GM13976 (cell line): ENCODE measurements at regions not wholly inside any gene's neighbourhood (a gene's known extent, or its start where the extent isn't known, plus 50 kb on each side); places are given as distances from the start of the nearest gene placed in this dataset.
"Not testable (repeated sequence)": the region's sequence is repeated elsewhere in the genome, so short reads cannot be mapped to it uniquely, and the experiment has no call there.

Experiments used
- DNase-seq: peaks from one replicate; pipeline ENCODE4 v3.0.0; 2012; ENCODE audit warnings: low spot score
- CTCF ChIP-seq: IDR thresholded peaks from 2 replicates; pipeline ENCODE4 v1.5.1; 2012; ENCODE audit warnings: borderline replicate concordance, mild to moderate bottlenecking; ENCODE audit not compliant: insufficient read depth; ENCODE audit errors: extremely low read depth, missing control alignments, control extremely low read depth
- in situ Hi-C: fragments of 300-500 bp; cut with MboI; formaldehyde crosslinking; loops from one replicate; pipeline ENCODE4 v1.12.0; 2022; ENCODE audit warnings: low sequenced_read_pairs, mixed read lengths, inconsistent platforms; ENCODE audit not compliant: unreplicated experiment

- no peak for DNase-seq
- no peak for TF ChIP-seq CTCF
- in situ Hi-C loops: no loop called here
These were observed 430.8 kb upstream of the TNC start for GRCh38 chr9:115548609-115549260.

- in situ Hi-C loops: no loop called here
These were observed 433.4 kb upstream of the TNC start for GRCh38 chr9:115551396-115551795.

GRCh38 chr9:115553060-115553773 is 435.3 kb upstream of the TNC start:
- DNase-seq: no peak
- in situ Hi-C loops: no loop called here
- no peak for TF ChIP-seq CTCF

More at GRCh38 chr9:115551396-115551795, 433.4 kb upstream of the TNC start:
- no peak for DNase-seq
- no peak for TF ChIP-seq CTCF

GRCh38 chr9:115556432-115556831 is 438.5 kb upstream of the TNC start:
- TF ChIP-seq CTCF: no peak
- DNase-seq: no peak
- in situ Hi-C loops: no loop called here

- no peak for TF ChIP-seq CTCF
- DNase-seq: no peak
- in situ Hi-C loops: no loop called here
These were observed 457.2 kb upstream of the TNC start for GRCh38 chr9:115575147-115575546.

- in situ Hi-C loops, DNase-seq: not testable (repeated sequence)
These were observed 467.5 kb upstream of the TNC start for GRCh38 chr9:115585458-115585857.

- no peak for DNase-seq
- no peak for TF ChIP-seq CTCF
- in situ Hi-C loops: no loop called here
These were observed 469.4 kb upstream of the TNC start for GRCh38 chr9:115587310-115587709.
